ENCODE measurements at regions not wholly inside any gene's neighbourhood (a gene's known extent, or its start where the extent isn't known, plus 50 kb on each side); places are given as distances from the start of the nearest gene placed in this dataset.

GRCh38 chr7:149621776-149622175, 124.2 kb upstream of the ZNF746 start:
- intact Hi-C loops (cut with DNase I) = no loop called here
- Histone ChIP-seq H3K27ac (no peak overlapping the region), H3K4me1 (peaks cover 8 to 39% (median 19%) of the 10 kb centered on the region in 3 donors), H3K9me3 (no peaks in the 10 kb centered on the region), H3K27me3 (no peaks in the 10 kb centered on the region), H3K4me3 (no peak overlapping the region), H3K36me3 (peaks cover 11 to 56% (median 38%) of the 10 kb centered on the region in 3 donors)
- DNase-seq = no peak
- TF ChIP-seq POLR2A (IDR thresholded peaks at IDR 0.05) (no peak), CTCF (IDR thresholded peaks at IDR 0.05) (no peak)
- 49 to 75% methylated on average over 7 of the region's 7 CpGs for WGBS, 2 donors

GRCh38 chr7:149620961-149621360, 123.4 kb upstream of the ZNF746 start:
- no peak for DNase-seq
- intact Hi-C loops (cut with DNase I) = no loop called here
- Histone ChIP-seq H3K4me3 (no peak overlapping the region), H3K27ac (no peak overlapping the region), H3K9me3 (no peaks in the 10 kb centered on the region), H3K27me3 (no peaks in the 10 kb centered on the region), H3K36me3 (peaks cover 12 to 65% (median 44%) of the 10 kb centered on the region in 3 donors), H3K4me1 (peaks cover 8 to 38% (median 19%) of the 10 kb centered on the region in 3 donors)
- WGBS, 2 donors = 72 to 77% methylated on average over 11 to 13 of the region's 14 CpGs
- no peak for TF ChIP-seq POLR2A (IDR thresholded peaks at IDR 0.05)
- no peak for TF ChIP-seq CTCF (IDR thresholded peaks at IDR 0.05)

- Histone ChIP-seq H3K4me1 (peaks cover 0 to 5% (median 0%) of the 10 kb centered on the region in 3 donors), H3K27me3 (no peaks in the 10 kb centered on the region), H3K36me3 (peaks cover 12 to 100% (median 62%) of the 10 kb centered on the region in 3 donors), H3K27ac (no peak overlapping the region), H3K9me3 (no peaks in the 10 kb centered on the region), H3K4me3 (no peak overlapping the region)
- WGBS, 2 donors = 64 to 78% methylated on average over 7 to 8 of the region's 8 CpGs
- TF ChIP-seq POLR2A (IDR thresholded peaks at IDR 0.05) (no peak), CTCF (IDR thresholded peaks at IDR 0.05) (no peak)
- intact Hi-C loops (cut with DNase I) = no loop called here
- no peak for DNase-seq
Measured at GRCh38 chr7:149616898-149617297, 119.3 kb upstream of the ZNF746 start.

GRCh38 chr7:149615690-149616270, 118.2 kb upstream of the ZNF746 start:
- DNase-seq = no peak
- Histone ChIP-seq H3K4me1 (peaks cover 0 to 3% (median 0%) of the 10 kb centered on the region in 3 donors), H3K27me3 (no peaks in the 10 kb centered on the region), H3K9me3 (no peaks in the 10 kb centered on the region), H3K36me3 (peaks cover 17 to 100% (median 66%) of the 10 kb centered on the region in 3 donors), H3K27ac (no peak overlapping the region), H3K4me3 (no peak overlapping the region)
- no peak for TF ChIP-seq POLR2A (IDR thresholded peaks at IDR 0.05)
- TF ChIP-seq CTCF (IDR thresholded peaks at IDR 0.05) = no peak
- intact Hi-C loops (cut with DNase I) = no loop called here
- WGBS, 2 donors = 84 to 90% methylated on average over 13 of the region's 13 CpGs

GRCh38 chr7:149610441-149611011, 112.9 kb upstream of the ZNF746 start:
- intact Hi-C loops (cut with DNase I) = no loop called here
- no peak overlapping the region for H3K27ac ChIP-seq
- peaks cover 5 to 100% (median 22%) of the 10 kb centered on the region in 3 donors for H3K36me3 ChIP-seq
- H3K9me3 ChIP-seq = no peaks in the 10 kb centered on the region
- H3K4me3 ChIP-seq = no peak overlapping the region
- peaks cover 0 to 5% (median 0%) of the 10 kb centered on the region in 3 donors for H3K4me1 ChIP-seq
- 55 to 60% methylated on average over 4 of the region's 4 CpGs for WGBS, 2 donors
- H3K27me3 ChIP-seq = no peaks in the 10 kb centered on the region
- DNase-seq = no peak
- TF ChIP-seq POLR2A (IDR thresholded peaks at IDR 0.05) = no peak
- no peak for TF ChIP-seq CTCF (IDR thresholded peaks at IDR 0.05)
